RKO (cell line): ENCODE measurements at regions not wholly inside any gene's neighbourhood (a gene's known extent, or its start where the extent isn't known, plus 50 kb on each side); places are given as distances from the start of the nearest gene placed in this dataset.

Source experiments
- DNase-seq: peaks from one replicate; pipeline ENCODE4 v3.0.0-alpha.2; 2016; ENCODE audit warnings: low spot score

- no peak for DNase-seq
Observed at GRCh38 chr2:239586651-239587310, 186.0 kb upstream of the HDAC4 start.

- no peak for DNase-seq
Observed at GRCh38 chr2:239585422-239585821, 184.6 kb upstream of the HDAC4 start.

- no peak for DNase-seq
Observed at GRCh38 chr2:239584986-239585385, 184.2 kb upstream of the HDAC4 start.

GRCh38 chr2:239583879-239584859, 183.3 kb upstream of the HDAC4 start:
- no peak for DNase-seq

GRCh38 chr2:239583171-239583878, 182.5 kb upstream of the HDAC4 start:
- DNase-seq = no peak

GRCh38 chr2:239582476-239582875, 181.7 kb upstream of the HDAC4 start:
- no peak for DNase-seq

GRCh38 chr2:239581352-239581901, 180.6 kb upstream of the HDAC4 start:
- no peak for DNase-seq

- DNase-seq = no peak
Observed at GRCh38 chr2:239580199-239580527, 179.3 kb upstream of the HDAC4 start.

- no peak for DNase-seq
Observed at GRCh38 chr2:239579524-239580198, 178.8 kb upstream of the HDAC4 start.

GRCh38 chr2:239579081-239579480, 178.3 kb upstream of the HDAC4 start:
- no peak for DNase-seq

GRCh38 chr2:239578381-239578780, 177.6 kb upstream of the HDAC4 start:
- DNase-seq = no peak

GRCh38 chr2:239577935-239578334, 177.1 kb upstream of the HDAC4 start:
- no peak for DNase-seq

- DNase-seq = no peak
Observed at GRCh38 chr2:239576784-239577685, 176.2 kb upstream of the HDAC4 start.

- DNase-seq = no peak
Observed at GRCh38 chr2:239575931-239576445, 175.2 kb upstream of the HDAC4 start.

- no peak for DNase-seq
Observed at GRCh38 chr2:239574434-239575156, 173.8 kb upstream of the HDAC4 start.

GRCh38 chr2:239574054-239574433, 173.2 kb upstream of the HDAC4 start:
- DNase-seq = no peak

GRCh38 chr2:239570971-239571520, 170.2 kb upstream of the HDAC4 start:
- DNase-seq = no peak

- DNase-seq = no peak
Observed at GRCh38 chr2:239570216-239570925, 169.6 kb upstream of the HDAC4 start.
